RWPE2 (cell line): ENCODE measurements at regions not wholly inside any gene's neighbourhood (a gene's known extent, or its start where the extent isn't known, plus 50 kb on each side); places are given as distances from the start of the nearest gene placed in this dataset.

Experiments used
- ATAC-seq: fragments of 200-7000 bp; cut with Tn5 transposase; 3 replicates; pipeline ENCODE4 v1.9.1; 2021; ENCODE audit warnings: low read depth
- DNase-seq: peaks from one replicate; pipeline ENCODE4 v3.0.0-alpha.2; 2020; ENCODE audit warnings: low spot score
- H3K27ac ChIP-seq: fragments of 450-650 bp; 2 replicates; pipeline ENCODE4 v1.5.1; 2017; ENCODE audit warnings: mild to moderate bottlenecking; ENCODE audit not compliant: poor library complexity, severe bottlenecking
- H3K27me3 ChIP-seq: fragments of 250-450 bp; sonication (Bioruptor Pico); 2 replicates; pipeline ENCODE4 v1.5.1; 2021; ENCODE audit warnings: mild to moderate bottlenecking, moderate library complexity; ENCODE audit not compliant: insufficient read depth, poor library complexity, severe bottlenecking
- H3K36me3 ChIP-seq: fragments of 250-450 bp; sonication (Bioruptor Pico); 2 replicates; pipeline ENCODE4 v1.5.1; 2020; ENCODE audit warnings: low read depth, mild to moderate bottlenecking, moderate library complexity
- H3K4me1 ChIP-seq: fragments of 250-450 bp; sonication (Bioruptor Pico); 2 replicates; pipeline ENCODE4 v1.5.1; 2021; ENCODE audit warnings: mild to moderate bottlenecking, moderate library complexity; ENCODE audit not compliant: insufficient read depth, poor library complexity, severe bottlenecking
- H3K4me3 ChIP-seq: fragments of 250-450 bp; sonication (Bioruptor Pico); 2 replicates; pipeline ENCODE4 v1.5.1; 2021; ENCODE audit warnings: mild to moderate bottlenecking, moderate library complexity; ENCODE audit not compliant: severe bottlenecking
- H3K9me3 ChIP-seq: fragments of 250-450 bp; sonication (Bioruptor Pico); 2 replicates; pipeline ENCODE4 v1.5.1; 2021; ENCODE audit warnings: mild to moderate bottlenecking, moderate library complexity; ENCODE audit not compliant: severe bottlenecking
- TF ChIP-seq, protein P1 (sequence below): fragments of 450-650 bp; IDR thresholded peaks from one replicate; pipeline ENCODE4 v1.5.1; 2017; ENCODE audit warnings: mild to moderate bottlenecking, moderate library complexity; ENCODE audit not compliant: poor library complexity, severe bottlenecking

DNA sequence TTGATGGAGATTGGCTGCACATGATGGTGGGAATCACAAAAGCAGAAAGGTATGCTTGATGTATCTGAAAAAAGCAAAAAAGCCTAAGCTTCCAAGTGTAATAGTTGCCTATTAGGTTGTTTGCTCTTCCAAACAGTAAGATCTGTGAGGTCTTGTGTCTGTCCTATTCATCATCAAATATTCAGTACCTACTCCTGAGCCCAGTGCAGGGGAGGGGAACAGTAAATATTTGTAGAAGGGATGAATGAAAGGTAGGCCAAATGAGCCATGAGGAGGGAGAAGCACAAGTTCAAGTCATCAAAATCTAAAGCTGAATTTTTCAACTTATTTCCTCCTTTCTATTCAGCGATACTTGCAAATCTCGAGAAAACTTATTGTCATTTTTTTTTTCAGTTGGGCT, 153.2 kb upstream of the ETAA1 start:
- no peaks in the 10 kb centered on the region for H3K36me3 ChIP-seq
- ATAC-seq (no peak), DNase-seq (no peak)
- no peaks in the 10 kb centered on the region for H3K4me1 ChIP-seq
- H3K9me3 ChIP-seq, result no peaks in the 10 kb centered on the region
- H3K4me3 ChIP-seq, result no peak overlapping the region
- H3K27me3 ChIP-seq, result no peaks in the 10 kb centered on the region
- TF ChIP-seq, protein P1, sequence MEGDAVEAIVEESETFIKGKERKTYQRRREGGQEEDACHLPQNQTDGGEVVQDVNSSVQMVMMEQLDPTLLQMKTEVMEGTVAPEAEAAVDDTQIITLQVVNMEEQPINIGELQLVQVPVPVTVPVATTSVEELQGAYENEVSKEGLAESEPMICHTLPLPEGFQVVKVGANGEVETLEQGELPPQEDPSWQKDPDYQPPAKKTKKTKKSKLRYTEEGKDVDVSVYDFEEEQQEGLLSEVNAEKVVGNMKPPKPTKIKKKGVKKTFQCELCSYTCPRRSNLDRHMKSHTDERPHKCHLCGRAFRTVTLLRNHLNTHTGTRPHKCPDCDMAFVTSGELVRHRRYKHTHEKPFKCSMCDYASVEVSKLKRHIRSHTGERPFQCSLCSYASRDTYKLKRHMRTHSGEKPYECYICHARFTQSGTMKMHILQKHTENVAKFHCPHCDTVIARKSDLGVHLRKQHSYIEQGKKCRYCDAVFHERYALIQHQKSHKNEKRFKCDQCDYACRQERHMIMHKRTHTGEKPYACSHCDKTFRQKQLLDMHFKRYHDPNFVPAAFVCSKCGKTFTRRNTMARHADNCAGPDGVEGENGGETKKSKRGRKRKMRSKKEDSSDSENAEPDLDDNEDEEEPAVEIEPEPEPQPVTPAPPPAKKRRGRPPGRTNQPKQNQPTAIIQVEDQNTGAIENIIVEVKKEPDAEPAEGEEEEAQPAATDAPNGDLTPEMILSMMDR, result no peak
- H3K27ac ChIP-seq, result no peak overlapping the region

DNA sequence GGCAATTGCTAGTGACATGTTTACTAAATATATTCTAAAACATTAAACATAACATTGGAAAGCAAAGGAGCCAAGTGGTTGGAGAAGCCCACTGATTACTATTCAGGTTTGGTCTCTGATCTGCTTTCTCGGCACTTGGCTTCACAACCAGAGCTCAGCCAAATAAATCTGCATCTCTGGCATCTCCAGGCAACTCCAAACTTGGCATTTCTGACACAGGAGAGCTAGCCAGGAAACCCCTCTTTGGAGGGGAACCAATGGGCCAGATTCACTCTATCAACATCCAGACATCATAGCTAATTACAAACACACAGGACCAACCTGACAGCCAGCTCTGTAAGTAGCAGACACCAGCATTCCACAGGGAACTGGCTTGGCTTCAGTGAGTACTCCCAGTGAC, 150.3 kb upstream of the ETAA1 start:
- no peaks in the 10 kb centered on the region for H3K36me3 ChIP-seq
- no peaks in the 10 kb centered on the region for H3K9me3 ChIP-seq
- no peaks in the 10 kb centered on the region for H3K27me3 ChIP-seq
- DNase-seq, result no peak
- no peaks in the 10 kb centered on the region for H3K4me1 ChIP-seq
- H3K27ac ChIP-seq, result no peak overlapping the region
- H3K4me3 ChIP-seq, result no peak overlapping the region
- TF ChIP-seq, protein P1, result no peak
- no peak for ATAC-seq

DNA sequence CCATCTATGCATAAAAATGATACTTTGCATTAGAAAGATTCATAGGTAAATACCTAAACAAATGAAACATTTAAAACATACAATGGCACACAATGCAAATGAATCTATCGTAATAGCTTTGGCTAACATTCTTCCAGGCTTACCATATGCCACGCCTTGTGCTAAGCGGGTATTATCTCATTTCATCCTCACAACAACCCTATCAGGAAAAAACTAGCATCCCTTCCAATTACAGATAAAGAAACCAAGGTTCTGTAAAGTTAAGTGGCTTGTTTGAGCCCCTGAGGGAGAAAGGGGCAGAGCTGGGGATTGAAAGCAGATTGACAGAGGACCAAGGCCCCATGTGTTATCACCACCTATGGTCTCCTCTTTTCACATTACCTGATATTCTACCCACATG, 145.4 kb upstream of the ETAA1 start:
- ATAC-seq, result no peak
- TF ChIP-seq, protein P1, result no peak

DNA sequence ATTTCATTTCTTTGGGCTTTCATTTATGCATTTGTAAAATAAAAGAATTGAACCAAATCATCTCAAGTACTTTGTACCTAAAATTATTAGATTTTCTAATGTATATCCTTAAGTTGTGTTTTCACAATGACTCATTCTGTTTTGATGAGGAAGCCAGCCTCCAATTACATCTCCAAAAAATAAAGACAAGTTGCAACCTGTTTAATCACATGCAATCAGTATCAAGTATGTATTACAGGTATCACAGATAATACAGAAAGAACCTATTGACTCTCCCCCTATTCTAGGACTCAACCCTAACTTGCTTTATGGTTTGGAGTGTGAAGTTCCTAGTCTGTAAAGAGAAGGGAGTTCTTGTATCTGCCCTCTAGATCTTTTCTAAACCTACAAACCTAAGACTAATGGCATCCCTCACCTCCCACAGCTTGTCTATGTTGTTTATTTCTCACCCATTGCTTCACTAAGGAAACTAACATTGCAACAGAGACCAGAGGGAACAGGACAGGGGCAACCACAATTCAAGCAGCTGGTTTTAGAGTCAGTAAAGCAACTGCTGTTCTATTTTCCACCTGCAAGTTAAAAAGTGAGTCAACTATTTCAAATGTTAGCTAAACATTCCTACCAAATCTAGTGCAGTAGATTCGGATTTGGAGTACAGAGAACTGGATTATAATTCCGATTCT, 141.1 kb upstream of the ETAA1 start:
- no peaks in the 10 kb centered on the region for H3K27me3 ChIP-seq
- no peaks in the 10 kb centered on the region for H3K9me3 ChIP-seq
- peak overlapping the region; percentile 51 for H3K27ac ChIP-seq
- no peak overlapping the region for H3K4me3 ChIP-seq
- peaks cover 41% of the 10 kb centered on the region for H3K4me1 ChIP-seq
- ATAC-seq (peak; percentile 33), DNase-seq (no peak)
- TF ChIP-seq, protein P1, result no peak
- H3K36me3 ChIP-seq, result no peaks in the 10 kb centered on the region

More for the DNA sequence above, 145.4 kb upstream of the ETAA1 start:
- Histone ChIP-seq H3K4me1 (peaks cover 13% of the 10 kb centered on the region), H3K4me3 (no peak overlapping the region), H3K36me3 (no peaks in the 10 kb centered on the region), H3K9me3 (no peaks in the 10 kb centered on the region), H3K27me3 (no peaks in the 10 kb centered on the region), H3K27ac (no peak overlapping the region)
- no peak for DNase-seq

DNA sequence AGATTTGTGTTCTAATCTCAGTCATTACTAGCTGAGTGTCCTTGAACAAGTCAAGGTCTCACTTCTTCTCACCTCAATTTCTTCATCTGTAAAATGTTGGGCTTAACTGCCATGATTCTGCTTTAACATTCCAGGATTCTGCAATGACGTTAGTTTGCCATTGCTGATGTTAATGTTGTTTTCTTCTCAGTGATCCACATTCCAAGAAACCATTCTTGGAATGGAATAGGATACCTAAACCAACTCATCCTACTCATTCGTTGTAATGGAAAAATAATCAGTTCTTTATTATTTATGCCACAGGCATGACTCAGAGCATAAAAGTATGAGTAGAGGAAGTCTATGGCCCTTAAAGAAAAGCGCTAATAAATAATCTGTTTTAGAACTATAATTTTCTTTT, 140.2 kb upstream of the ETAA1 start:
- Histone ChIP-seq H3K9me3 (no peaks in the 10 kb centered on the region), H3K4me1 (peaks cover 48% of the 10 kb centered on the region), H3K27ac (peak overlapping the region; percentile 51), H3K36me3 (no peaks in the 10 kb centered on the region), H3K4me3 (no peak overlapping the region), H3K27me3 (no peaks in the 10 kb centered on the region)
- TF ChIP-seq, protein P1, result no peak
- no peak for ATAC-seq
- DNase-seq, result no peak
